HEK293T (cell line): ENCODE measurements at regions not wholly inside any gene's neighbourhood (a gene's known extent, or its start where the extent isn't known, plus 50 kb on each side); places are given as distances from the start of the nearest gene placed in this dataset.

Source experiments
- CTCF ChIA-PET: fragments of 350-600 bp; formaldehyde crosslinking; extraction: SDS; loops from one replicate; lab custom pipeline; 2021; ENCODE audit warnings: antibody characterized with exemption, inconsistent platforms; lab: Yijun Ruan, JAX
- POLR2A ChIA-PET: fragments of 350-600 bp; formaldehyde crosslinking; extraction: SDS; loops from one replicate; lab custom pipeline; 2020; ENCODE audit warnings: antibody characterized with exemption, inconsistent platforms; lab: Yijun Ruan, JAX
- DNase-seq: peaks from one replicate; pipeline ENCODE4 v3.0.0; 2012; ENCODE audit warnings: mixed read lengths; ENCODE audit errors: extremely low spot score
- ARNT ChIP-seq: fragments of 450-650 bp; IDR thresholded peaks from 2 replicates; pipeline ENCODE4 v1.6.1; 2017; ENCODE audit warnings: mild to moderate bottlenecking
- BHLHE40 ChIP-seq: fragments of 450-650 bp; IDR thresholded peaks from 2 replicates; pipeline ENCODE4 v1.6.1; 2016; ENCODE audit warnings: mild to moderate bottlenecking, moderate library complexity, borderline replicate concordance
- CTBP1 ChIP-seq: fragments of 450-650 bp; IDR thresholded peaks from 2 replicates; pipeline ENCODE4 v1.6.1; 2016; ENCODE audit warnings: borderline replicate concordance
- ELF4 ChIP-seq: fragments of 450-650 bp; IDR thresholded peaks from 2 replicates; pipeline ENCODE4 v1.6.1; 2017; ENCODE audit warnings: antibody characterized with exemption
- FOXA1 ChIP-seq: fragments of 450-650 bp; IDR thresholded peaks from 2 replicates; pipeline ENCODE4 v1.6.1; 2016; ENCODE audit warnings: mild to moderate bottlenecking
- FOXK2 ChIP-seq: fragments of 450-650 bp; IDR thresholded peaks from 2 replicates; pipeline ENCODE4 v1.6.1; 2016; ENCODE audit warnings: mild to moderate bottlenecking
- FOXM1 ChIP-seq: fragments of 450-650 bp; IDR thresholded peaks from 2 replicates; pipeline ENCODE4 v1.6.1; 2017; ENCODE audit warnings: mild to moderate bottlenecking, borderline replicate concordance
- HDGF ChIP-seq: fragments of 450-650 bp; IDR thresholded peaks from 2 replicates; pipeline ENCODE4 v1.6.1; 2017; ENCODE audit warnings: antibody characterized with exemption, borderline replicate concordance
- L3MBTL2 ChIP-seq: fragments of 450-650 bp; conservative IDR thresholded peaks from 2 replicates; pipeline ENCODE4 v1.6.1; 2016; ENCODE audit warnings: mild to moderate bottlenecking
- LEF1 ChIP-seq: fragments of 450-650 bp; IDR thresholded peaks from 2 replicates; pipeline ENCODE4 v1.6.1; 2017; ENCODE audit warnings: mild to moderate bottlenecking, borderline replicate concordance
- NFRKB ChIP-seq: fragments of 450-650 bp; IDR thresholded peaks from 2 replicates; pipeline ENCODE4 v1.6.1; 2016; ENCODE audit warnings: mild to moderate bottlenecking, moderate library complexity
- PKNOX1 ChIP-seq: fragments of 450-650 bp; IDR thresholded peaks from 2 replicates; pipeline ENCODE4 v1.6.1; 2016
- SP1 ChIP-seq: fragments of 450-650 bp; IDR thresholded peaks from 2 replicates; pipeline ENCODE4 v1.6.1; 2017
- SUZ12 ChIP-seq: fragments of 450-650 bp; IDR thresholded peaks from 2 replicates; pipeline ENCODE4 v1.6.1; 2016; ENCODE audit warnings: mild to moderate bottlenecking
- TARDBP ChIP-seq: fragments of 450-650 bp; IDR thresholded peaks from 2 replicates; pipeline ENCODE4 v1.6.1; 2016
- ZNF384 ChIP-seq: fragments of 450-650 bp; IDR thresholded peaks from 2 replicates; pipeline ENCODE4 v1.6.1; 2016

GRCh38 chr16:51747329-51747728 lies 596.3 kb upstream of the SALL1 start:
- no peak for TF ChIP-seq ARNT
- no peak for TF ChIP-seq PKNOX1
- TF ChIP-seq BHLHE40 = no peak
- no peak for TF ChIP-seq FOXK2
- TF ChIP-seq FOXA1 = no peak
- TF ChIP-seq SP1 = no peak
- no peak for TF ChIP-seq HDGF
- no peak for TF ChIP-seq FOXM1
- TF ChIP-seq ZNF384 = no peak
- no peak for TF ChIP-seq ELF4
- no peak for TF ChIP-seq CTBP1
- no peak for TF ChIP-seq TARDBP
- DNase-seq = no peak
- POLR2A ChIA-PET = no interaction called here
- CTCF ChIA-PET = no interaction called here

- ChIA-PET POLR2A (no interaction called here), CTCF (interaction anchor here (0.6 kb wide), 1 partner anchor 23 kb away, joined by 3 read pairs; no protein-coding TSS in a partner anchor)
- no peak for DNase-seq
- no peak for TF ChIP-seq LEF1
Measured at GRCh38 chr16:51734220-51734619, 583.1 kb upstream of the SALL1 start.

- TF ChIP-seq L3MBTL2 = no peak
- TF ChIP-seq SUZ12 = no peak
- TF ChIP-seq LEF1 = no peak
- TF ChIP-seq CTBP1 = no peak
- TF ChIP-seq ARNT = no peak
- no peak for TF ChIP-seq HDGF
- TF ChIP-seq ELF4 = no peak
- no peak for TF ChIP-seq SP1
- no peak for TF ChIP-seq PKNOX1
- no peak for TF ChIP-seq BHLHE40
- no peak for TF ChIP-seq FOXM1
- TF ChIP-seq FOXA1 = no peak
- POLR2A ChIA-PET = no interaction called here
- DNase-seq = no peak
- CTCF ChIA-PET = no interaction called here
Measured at GRCh38 chr16:51733181-51733580, 582.1 kb upstream of the SALL1 start.

- POLR2A ChIA-PET = no interaction called here
- no peak for DNase-seq
- CTCF ChIA-PET = no interaction called here
- no peak for TF ChIP-seq SUZ12
- no peak for TF ChIP-seq BHLHE40
- TF ChIP-seq FOXA1 = no peak
- TF ChIP-seq NFRKB = no peak
- TF ChIP-seq ELF4 = no peak
- TF ChIP-seq TARDBP = no peak
- TF ChIP-seq ZNF384 = no peak
- TF ChIP-seq SP1 = no peak
- TF ChIP-seq FOXK2 = no peak
- no peak for TF ChIP-seq PKNOX1
Measured at GRCh38 chr16:51731160-51731559, 580.1 kb upstream of the SALL1 start.

- DNase-seq = no peak
- POLR2A ChIA-PET = no interaction called here
- TF ChIP-seq ZNF384 = peak; percentile 70
- TF ChIP-seq NFRKB = no peak
- CTCF ChIA-PET = interaction anchor here (0.7 kb wide), 1 partner anchor 193 kb away, joined by 3 read pairs; no protein-coding TSS in a partner anchor
Measured at GRCh38 chr16:51723036-51723724, 572.1 kb upstream of the SALL1 start.

GRCh38 chr16:51722467-51722866 lies 571.4 kb upstream of the SALL1 start:
- no peak for TF ChIP-seq CTBP1
- ChIA-PET CTCF (no interaction called here), POLR2A (no interaction called here)
- no peak for DNase-seq

GRCh38 chr16:51719376-51719775 lies 568.3 kb upstream of the SALL1 start:
- CTCF ChIA-PET = no interaction called here
- TF ChIP-seq LEF1 (no peak), SP1 (no peak), FOXK2 (no peak), PKNOX1 (no peak), FOXA1 (no peak), ELF4 (no peak), HDGF (no peak), NFRKB (no peak), L3MBTL2 (no peak), ZNF384 (no peak), CTBP1 (no peak), BHLHE40 (no peak), FOXM1 (no peak)

More at GRCh38 chr16:51719376-51719775, 568.3 kb upstream of the SALL1 start:
- POLR2A ChIA-PET = no interaction called here
- no peak for DNase-seq
